RKO (cell line): ENCODE measurements at regions not wholly inside any gene's neighbourhood (a gene's known extent, or its start where the extent isn't known, plus 50 kb on each side); places are given as distances from the start of the nearest gene placed in this dataset.
"Not testable (repeated sequence)": the region's sequence is repeated elsewhere in the genome, so short reads cannot be mapped to it uniquely, and the experiment has no call there.

ENCODE experiments used
- DNase-seq: peaks from one replicate; pipeline ENCODE4 v3.0.0-alpha.2; 2016; ENCODE audit warnings: low spot score

- no peak for DNase-seq
Observed at GRCh38 chr5:113652161-113652560, 138.7 kb downstream of the YTHDC2 start.

GRCh38 chr5:113654828-113655227 is 141.3 kb downstream of the YTHDC2 start:
- no peak for DNase-seq

GRCh38 chr5:113660206-113660605 is 146.7 kb downstream of the YTHDC2 start:
- no peak for DNase-seq

GRCh38 chr5:113660706-113661250 is 147.3 kb downstream of the YTHDC2 start:
- no peak for DNase-seq

GRCh38 chr5:113663879-113664541 is 150.5 kb downstream of the YTHDC2 start:
- DNase-seq: peak; percentile 38

GRCh38 chr5:113673041-113673440 is 159.5 kb downstream of the YTHDC2 start:
- no peak for DNase-seq

GRCh38 chr5:113675166-113675565 is 161.7 kb downstream of the YTHDC2 start:
- no peak for DNase-seq

- no peak for DNase-seq
Observed at GRCh38 chr5:113678202-113678601, 164.7 kb downstream of the YTHDC2 start.

- peak; percentile 40 for DNase-seq
Observed at GRCh38 chr5:113678924-113679575, 165.6 kb downstream of the YTHDC2 start.

GRCh38 chr5:113680534-113680933 is 167.0 kb downstream of the YTHDC2 start:
- DNase-seq: no peak

- DNase-seq: peak; percentile 16
Observed at GRCh38 chr5:113682497-113683136, 169.1 kb downstream of the YTHDC2 start.

GRCh38 chr5:113683211-113683610 is 169.7 kb downstream of the YTHDC2 start:
- no peak for DNase-seq

- no peak for DNase-seq
Observed at GRCh38 chr5:113686599-113686998, 173.1 kb downstream of the YTHDC2 start.

GRCh38 chr5:113689647-113690046 is 176.2 kb downstream of the YTHDC2 start:
- DNase-seq: no peak

GRCh38 chr5:113692466-113692865 is 179.0 kb downstream of the YTHDC2 start:
- no peak for DNase-seq

GRCh38 chr5:113692891-113693457 is 179.5 kb downstream of the YTHDC2 start:
- no peak for DNase-seq

GRCh38 chr5:113693701-113694100 is 180.2 kb downstream of the YTHDC2 start:
- no peak for DNase-seq

GRCh38 chr5:113694576-113694975 is 181.1 kb downstream of the YTHDC2 start:
- DNase-seq: no peak

GRCh38 chr5:113703266-113703665 is 189.8 kb downstream of the YTHDC2 start:
- no peak for DNase-seq

GRCh38 chr5:113705657-113706056 is 192.2 kb downstream of the YTHDC2 start:
- no peak for DNase-seq

GRCh38 chr5:113713051-113713450 is 199.6 kb downstream of the YTHDC2 start:
- DNase-seq: no peak

GRCh38 chr5:113715921-113716320 is 202.4 kb downstream of the YTHDC2 start:
- DNase-seq: not testable (repeated sequence)

GRCh38 chr5:113719549-113719948 is 206.1 kb downstream of the YTHDC2 start:
- DNase-seq: no peak
